Osteocyte (in vitro differentiated cells): ENCODE measurements at regions not wholly inside any gene's neighbourhood (a gene's known extent, or its start where the extent isn't known, plus 50 kb on each side); places are given as distances from the start of the nearest gene placed in this dataset.

ENCODE experiments used
- DNase-seq: peaks from one replicate; pipeline ENCODE4 v3.0.0; 2021; ENCODE audit warnings: mixed read lengths; ENCODE audit not compliant: unreplicated experiment; ENCODE audit errors: extremely low spot score
- H3K27ac Mint-ChIP-seq: one replicate; pipeline ENCODE4 v1.8.0; 2021; ENCODE audit warnings: mild to moderate bottlenecking, mixed read lengths; ENCODE audit not compliant: unreplicated experiment
- H3K27me3 Mint-ChIP-seq: one replicate; pipeline ENCODE4 v1.8.0; 2021; ENCODE audit warnings: mixed read lengths; ENCODE audit not compliant: unreplicated experiment
- H3K36me3 Mint-ChIP-seq: one replicate; pipeline ENCODE4 v1.8.0; 2021; ENCODE audit warnings: mixed read lengths; ENCODE audit not compliant: unreplicated experiment
- H3K4me1 Mint-ChIP-seq: one replicate; pipeline ENCODE4 v1.8.0; 2021; ENCODE audit warnings: mixed read lengths; ENCODE audit not compliant: unreplicated experiment
- H3K4me3 Mint-ChIP-seq: one replicate; pipeline ENCODE4 v1.8.0; 2021; ENCODE audit warnings: mild to moderate bottlenecking, moderate library complexity, mixed read lengths; ENCODE audit not compliant: unreplicated experiment
- H3K9me3 Mint-ChIP-seq: one replicate; pipeline ENCODE4 v1.8.0; 2021; ENCODE audit warnings: mixed read lengths; ENCODE audit not compliant: unreplicated experiment
- TF ChIP-seq, protein P1 (sequence below): fragments of 200-600 bp; sonication (generic); IDR thresholded peaks from 2 replicates; pipeline ENCODE4 v1.5.0; 2021; ENCODE audit warnings: antibody characterized with exemption, mild to moderate bottlenecking, moderate library complexity

DNA sequence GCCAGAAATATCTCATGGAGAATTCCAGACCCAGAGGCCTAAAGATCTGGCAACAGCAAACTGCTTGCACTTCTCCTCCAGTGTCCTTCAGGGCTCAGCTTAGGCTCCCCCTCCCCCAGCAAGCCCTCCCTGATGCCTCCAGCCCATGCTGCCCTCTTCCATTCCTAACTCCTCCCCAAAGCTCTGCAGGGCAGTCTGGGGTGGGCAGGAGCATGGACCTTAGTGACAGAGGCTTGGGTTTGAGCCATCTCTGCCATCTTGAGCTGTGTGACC is 436.8 kb downstream of the PTPRU start:
- no peak overlapping the region for H3K27ac Mint-ChIP-seq
- no peaks in the 10 kb centered on the region for H3K36me3 Mint-ChIP-seq

DNA sequence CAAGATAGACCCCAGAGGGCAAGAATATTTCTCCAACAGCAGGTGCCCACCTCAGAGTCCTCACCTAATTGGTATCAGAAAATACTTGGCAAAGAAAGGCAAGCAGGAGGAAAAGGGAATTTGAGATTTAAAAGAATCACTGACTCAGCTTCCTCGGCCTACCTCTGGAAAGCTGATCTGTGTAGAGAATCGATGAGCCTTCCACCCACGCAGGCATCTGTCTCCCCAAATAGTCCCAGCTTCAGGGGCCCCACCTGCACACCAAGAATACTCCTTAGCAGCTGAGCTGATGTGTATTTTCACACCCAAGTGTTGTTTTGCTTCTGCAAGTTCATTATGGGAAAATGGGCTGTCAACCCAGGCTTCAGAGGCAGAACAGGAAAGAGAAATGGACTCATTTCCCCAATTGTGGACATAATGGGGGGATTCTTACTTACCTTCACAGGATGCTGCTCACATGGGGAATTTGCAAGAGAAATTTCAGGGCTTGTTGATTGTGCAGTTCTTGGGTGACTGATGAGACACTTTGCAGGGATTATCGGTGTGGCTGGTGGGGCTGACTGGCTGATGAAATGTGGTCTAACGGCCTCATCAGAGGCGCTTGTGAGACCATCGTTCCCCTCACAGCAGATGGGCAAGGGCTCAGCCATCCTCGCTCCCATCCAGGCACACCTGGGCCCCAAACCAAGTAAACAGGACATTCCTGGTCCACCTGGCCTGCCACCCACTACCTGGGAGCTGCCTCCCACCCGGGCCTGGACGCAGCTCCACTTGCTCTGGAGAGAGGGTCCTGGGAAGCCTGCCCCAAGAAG is 436.3 kb downstream of the PTPRU start:
- Mint-ChIP-seq H3K27ac (no peak overlapping the region), H3K27me3 (peaks cover 9% of the 10 kb centered on the region), H3K36me3 (no peaks in the 10 kb centered on the region), H3K9me3 (no peaks in the 10 kb centered on the region), H3K4me1 (no peaks in the 10 kb centered on the region), H3K4me3 (no peak overlapping the region)
- DNase-seq = peak; percentile 75
- TF ChIP-seq, protein P1, sequence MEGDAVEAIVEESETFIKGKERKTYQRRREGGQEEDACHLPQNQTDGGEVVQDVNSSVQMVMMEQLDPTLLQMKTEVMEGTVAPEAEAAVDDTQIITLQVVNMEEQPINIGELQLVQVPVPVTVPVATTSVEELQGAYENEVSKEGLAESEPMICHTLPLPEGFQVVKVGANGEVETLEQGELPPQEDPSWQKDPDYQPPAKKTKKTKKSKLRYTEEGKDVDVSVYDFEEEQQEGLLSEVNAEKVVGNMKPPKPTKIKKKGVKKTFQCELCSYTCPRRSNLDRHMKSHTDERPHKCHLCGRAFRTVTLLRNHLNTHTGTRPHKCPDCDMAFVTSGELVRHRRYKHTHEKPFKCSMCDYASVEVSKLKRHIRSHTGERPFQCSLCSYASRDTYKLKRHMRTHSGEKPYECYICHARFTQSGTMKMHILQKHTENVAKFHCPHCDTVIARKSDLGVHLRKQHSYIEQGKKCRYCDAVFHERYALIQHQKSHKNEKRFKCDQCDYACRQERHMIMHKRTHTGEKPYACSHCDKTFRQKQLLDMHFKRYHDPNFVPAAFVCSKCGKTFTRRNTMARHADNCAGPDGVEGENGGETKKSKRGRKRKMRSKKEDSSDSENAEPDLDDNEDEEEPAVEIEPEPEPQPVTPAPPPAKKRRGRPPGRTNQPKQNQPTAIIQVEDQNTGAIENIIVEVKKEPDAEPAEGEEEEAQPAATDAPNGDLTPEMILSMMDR = no peak

More for the DNA sequence above, 436.8 kb downstream of the PTPRU start:
- no peak overlapping the region for H3K4me3 Mint-ChIP-seq
- H3K9me3 Mint-ChIP-seq = no peaks in the 10 kb centered on the region
- no peak for DNase-seq
- peaks cover 4% of the 10 kb centered on the region for H3K27me3 Mint-ChIP-seq
- TF ChIP-seq, protein P1 = no peak
- no peaks in the 10 kb centered on the region for H3K4me1 Mint-ChIP-seq

DNA sequence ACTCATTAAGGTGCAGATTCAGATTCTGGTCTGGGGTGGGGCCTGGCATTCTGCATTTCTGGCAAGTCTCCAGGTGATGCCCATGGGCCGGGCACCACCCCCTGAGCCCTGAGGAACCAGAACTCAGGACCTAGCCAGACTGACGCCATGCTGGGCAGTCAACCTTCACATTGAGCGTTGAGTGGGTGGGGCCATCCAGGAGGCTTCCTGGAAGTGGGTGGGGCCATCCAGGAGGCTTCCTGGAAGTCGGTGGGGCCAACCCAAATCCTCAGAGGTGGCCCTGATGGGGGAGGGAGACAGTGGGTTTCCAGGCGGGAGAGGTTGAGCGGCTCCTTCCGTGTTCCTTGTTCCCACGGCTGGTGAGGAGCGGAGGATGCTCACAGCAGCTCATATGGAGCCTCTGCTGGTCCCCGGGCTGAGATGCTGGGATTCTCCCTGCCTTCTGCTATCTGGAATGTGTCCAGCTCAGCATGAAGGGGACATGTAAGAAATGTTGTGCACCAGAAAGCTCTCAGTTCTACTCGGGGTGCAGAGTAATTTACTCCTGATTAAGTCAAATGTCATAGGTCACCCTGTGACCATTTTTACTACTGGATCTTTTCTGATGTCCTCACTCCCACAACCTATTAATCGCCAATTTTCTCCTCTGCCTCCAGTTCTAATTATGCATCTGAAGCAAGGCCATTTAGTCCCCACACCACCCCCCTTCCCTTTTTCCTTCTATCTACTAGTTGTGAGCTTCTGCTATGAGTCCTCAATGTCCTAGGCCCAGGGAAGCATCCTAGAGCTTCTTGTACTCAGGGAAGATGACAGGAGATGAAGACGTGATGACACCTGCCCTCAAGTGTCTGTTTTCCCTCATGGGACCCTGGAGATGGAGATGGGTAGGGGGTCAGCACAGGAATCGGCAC is 435.4 kb downstream of the PTPRU start:
- H3K4me3 Mint-ChIP-seq = no peak overlapping the region
- no peaks in the 10 kb centered on the region for H3K9me3 Mint-ChIP-seq
- H3K27ac Mint-ChIP-seq = no peak overlapping the region
- H3K4me1 Mint-ChIP-seq = no peaks in the 10 kb centered on the region
- DNase-seq = peak; percentile 65
- TF ChIP-seq, protein P1 = no peak
- H3K36me3 Mint-ChIP-seq = no peaks in the 10 kb centered on the region
- H3K27me3 Mint-ChIP-seq = peaks cover 18% of the 10 kb centered on the region

DNA sequence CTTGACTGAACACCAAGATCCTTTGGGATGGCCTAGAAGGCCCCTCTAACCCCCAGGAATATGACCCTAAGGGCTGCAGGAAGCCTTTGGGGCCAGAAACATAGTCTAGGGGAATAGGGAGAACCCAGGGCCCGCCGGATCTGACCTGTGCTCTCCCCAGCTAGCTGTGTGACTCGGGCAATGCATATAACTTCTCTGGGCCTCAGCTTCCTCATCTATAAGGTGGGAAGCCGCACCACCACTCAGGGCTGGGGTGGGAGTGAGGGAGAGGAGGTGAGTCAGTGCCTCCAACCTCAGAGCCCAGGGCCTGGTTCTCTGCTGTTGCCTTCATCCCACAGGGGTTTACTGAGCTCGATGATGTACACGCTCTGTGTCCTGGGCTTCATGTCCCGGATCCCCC is 434.4 kb downstream of the PTPRU start:
- no peak overlapping the region for H3K27ac Mint-ChIP-seq
- peak; percentile 71 for DNase-seq
- no peak overlapping the region for H3K4me3 Mint-ChIP-seq
- H3K4me1 Mint-ChIP-seq = no peaks in the 10 kb centered on the region
- TF ChIP-seq, protein P1 = no peak
- H3K9me3 Mint-ChIP-seq = no peaks in the 10 kb centered on the region
- no peaks in the 10 kb centered on the region for H3K36me3 Mint-ChIP-seq
- peaks cover 21% of the 10 kb centered on the region for H3K27me3 Mint-ChIP-seq

DNA sequence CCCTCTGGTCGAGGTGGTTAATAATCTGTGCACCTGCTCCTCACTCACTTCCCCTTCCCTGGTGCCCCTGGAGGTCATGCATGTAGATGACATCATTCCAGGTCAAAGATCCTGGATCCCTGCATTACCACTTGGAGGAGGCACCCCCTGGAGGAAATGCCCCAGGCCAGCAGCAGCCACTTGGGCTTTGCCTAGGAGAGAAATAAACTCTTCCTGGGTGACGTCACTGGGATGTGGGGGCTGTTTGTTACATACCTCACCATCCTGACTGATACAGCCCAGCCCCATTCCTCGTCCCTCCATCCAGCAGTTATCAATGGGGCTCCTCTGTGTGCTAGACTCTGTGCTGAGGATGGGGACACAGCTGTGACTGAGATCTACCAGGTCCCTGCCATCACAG is 433.6 kb downstream of the PTPRU start:
- TF ChIP-seq, protein P1 = no peak
- H3K9me3 Mint-ChIP-seq = no peaks in the 10 kb centered on the region
- H3K36me3 Mint-ChIP-seq = no peaks in the 10 kb centered on the region
- no peak overlapping the region for H3K27ac Mint-ChIP-seq
- peaks cover 30% of the 10 kb centered on the region for H3K27me3 Mint-ChIP-seq
- peak; percentile 54 for DNase-seq
- no peaks in the 10 kb centered on the region for H3K4me1 Mint-ChIP-seq
- no peak overlapping the region for H3K4me3 Mint-ChIP-seq
